ENCODE measurements at regions not wholly inside any gene's neighbourhood (a gene's known extent, or its start where the extent isn't known, plus 50 kb on each side); places are given as distances from the start of the nearest gene placed in this dataset.
A peak's percentile ranks its signal among the peaks of the same experiment; 100 is the strongest.
"Not testable (repeated sequence)": the region's sequence is repeated elsewhere in the genome, so short reads cannot be mapped to it uniquely, and the experiment has no call there.

DNA sequence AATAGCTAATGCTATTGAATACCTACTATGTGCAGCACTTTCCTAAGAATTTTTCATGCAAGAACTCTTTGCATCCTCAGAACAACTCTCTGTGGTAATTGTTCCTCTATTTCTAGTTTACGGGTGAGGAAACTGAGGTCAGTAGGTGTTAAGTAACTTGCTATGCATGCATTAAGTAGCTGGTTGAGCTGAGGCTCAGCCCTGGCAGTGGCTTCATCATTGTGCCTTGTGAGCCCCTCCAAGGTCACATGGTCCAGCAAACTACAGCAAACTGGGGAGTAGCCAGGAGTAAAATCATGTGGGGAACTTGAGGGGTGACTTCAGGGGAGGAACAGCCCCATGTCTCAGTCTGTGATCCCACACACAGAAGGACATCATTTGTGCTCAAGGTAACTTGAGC is 365.2 kb downstream of the BCL2L11 start:
- H3K27ac ChIP-seq, H3K4me3 ChIP-seq: not testable (repeated sequence)

- H3K27ac ChIP-seq, H3K4me3 ChIP-seq: not testable (repeated sequence)
Observed at GRCh38 chr2:111488451-111488850, 367.7 kb downstream of the BCL2L11 start.

DNA sequence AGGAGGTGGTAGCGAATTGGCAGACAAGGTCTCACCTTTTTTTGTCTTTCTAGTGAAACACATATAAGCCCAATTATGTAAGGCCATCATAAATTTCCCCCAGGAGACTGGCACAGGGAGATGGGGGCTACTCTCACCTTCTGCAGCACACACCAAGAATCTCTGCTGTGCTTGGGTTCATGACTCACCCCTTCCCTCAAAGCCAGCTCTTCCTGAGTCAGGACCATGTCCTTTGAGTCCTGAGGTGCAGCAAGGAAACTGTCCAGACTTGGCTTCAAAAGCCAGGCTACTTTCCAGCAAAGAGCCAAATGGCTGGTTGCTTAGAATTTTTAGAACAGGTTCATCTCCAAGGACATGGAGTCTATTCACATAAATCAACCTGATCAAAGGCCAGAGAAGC is 368.7 kb downstream of the BCL2L11 start:
- H3K27ac ChIP-seq, H3K4me3 ChIP-seq: not testable (repeated sequence)

- not testable (repeated sequence) for H3K4me3 ChIP-seq
- peak overlapping the region in 4 of 21 experiments; percentile 21 to 63 (median 42) for H3K27ac ChIP-seq
Observed at GRCh38 chr2:111491181-111491580, 370.5 kb downstream of the BCL2L11 start.

DNA sequence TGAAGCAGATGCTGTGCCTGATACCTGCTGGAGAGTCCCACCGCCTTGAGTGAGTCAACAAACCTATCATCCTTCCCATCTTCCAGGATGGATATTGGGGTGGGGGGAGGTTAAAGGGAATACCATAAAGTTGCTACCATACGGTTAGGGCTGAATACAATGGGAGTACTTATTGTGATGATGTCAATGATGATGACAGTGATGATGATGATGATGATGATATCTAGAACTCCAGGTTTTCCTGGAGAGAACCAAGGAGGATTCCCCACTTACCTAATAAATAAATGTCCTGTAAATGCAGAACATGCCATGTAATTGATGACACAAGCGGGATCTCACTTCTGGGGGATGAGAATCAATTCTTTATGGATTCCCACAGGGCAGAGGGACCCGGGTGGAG is 370.9 kb downstream of the BCL2L11 start:
- H3K27ac ChIP-seq: peak overlapping the region in 5 of 21 experiments; percentile 1 to 63 (median 21)
- peak overlapping the region in 1 of 7 experiments; percentile 1 for H3K4me3 ChIP-seq

- peak overlapping the region in 5 of 7 experiments; percentile 9 to 36 (median 21) for H3K4me3 ChIP-seq
- H3K27ac ChIP-seq: peak overlapping the region in 16 of 21 experiments; percentile 28 to 89 (median 76)
Observed at GRCh38 chr2:111492995-111493719, 372.4 kb downstream of the BCL2L11 start.

- H3K4me3 ChIP-seq: peak overlapping the region in 5 of 7 experiments; percentile 9 to 36 (median 21)
- peak overlapping the region in 16 of 21 experiments; percentile 28 to 89 (median 76) for H3K27ac ChIP-seq
Observed at GRCh38 chr2:111493720-111494078, 373.0 kb downstream of the BCL2L11 start.

DNA sequence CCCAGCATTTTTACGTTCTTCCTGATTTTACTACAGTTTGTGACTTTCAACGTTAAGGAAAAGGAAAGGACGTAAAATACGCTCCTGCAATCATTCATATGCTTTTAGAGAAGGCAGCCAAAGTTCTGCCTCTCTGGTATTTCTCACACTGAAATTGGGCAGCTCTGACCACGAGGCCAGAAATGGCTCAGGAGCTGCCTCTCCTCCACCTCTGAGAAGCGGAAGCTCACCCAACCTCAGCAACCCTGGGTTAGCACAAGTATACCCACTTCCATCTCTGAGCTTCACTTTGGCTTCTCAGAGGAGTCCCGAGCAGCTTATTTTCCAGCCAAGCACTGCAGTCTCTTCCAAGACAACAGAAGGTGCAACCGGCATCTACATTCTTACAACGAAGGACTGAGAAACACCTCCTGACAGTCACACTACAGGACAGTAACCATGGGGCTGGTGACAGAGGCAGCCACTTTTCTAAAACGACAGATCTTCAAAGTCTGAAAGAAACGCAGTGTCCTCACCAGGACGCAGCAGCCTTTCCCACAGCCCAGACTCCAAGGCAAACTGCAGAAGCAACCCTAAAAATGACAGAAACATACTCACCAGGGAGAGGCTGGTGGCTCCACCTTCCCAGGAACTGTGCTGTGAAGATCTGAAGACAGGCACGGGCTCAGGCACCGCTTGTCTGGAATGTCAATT is 373.7 kb downstream of the BCL2L11 start:
- Histone ChIP-seq H3K27ac (peak overlapping the region in 18 of 21 experiments; percentile 47 to 89 (median 74)), H3K4me3 (peak overlapping the region; percentile 14 to 41 (median 35))

DNA sequence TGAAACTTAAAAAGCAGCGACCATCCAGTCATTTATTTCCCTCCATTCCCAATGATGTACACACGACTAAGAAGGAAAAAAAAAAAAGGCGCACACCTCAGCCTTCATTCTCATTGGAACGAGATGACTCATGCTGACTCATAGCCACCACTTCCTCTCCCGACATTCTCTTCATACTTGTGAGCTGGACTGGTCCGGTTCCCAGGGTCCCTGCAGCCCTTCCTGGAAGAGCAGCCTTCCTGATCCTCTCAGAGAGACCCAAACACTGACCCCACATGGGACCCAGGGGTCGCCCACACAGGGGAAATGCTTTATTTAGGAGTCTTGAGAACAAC is 374.2 kb downstream of the BCL2L11 start:
- H3K27ac ChIP-seq: peak overlapping the region in 15 of 21 experiments; percentile 47 to 89 (median 78)
- H3K4me3 ChIP-seq: peak overlapping the region; percentile 14 to 41 (median 35)

DNA sequence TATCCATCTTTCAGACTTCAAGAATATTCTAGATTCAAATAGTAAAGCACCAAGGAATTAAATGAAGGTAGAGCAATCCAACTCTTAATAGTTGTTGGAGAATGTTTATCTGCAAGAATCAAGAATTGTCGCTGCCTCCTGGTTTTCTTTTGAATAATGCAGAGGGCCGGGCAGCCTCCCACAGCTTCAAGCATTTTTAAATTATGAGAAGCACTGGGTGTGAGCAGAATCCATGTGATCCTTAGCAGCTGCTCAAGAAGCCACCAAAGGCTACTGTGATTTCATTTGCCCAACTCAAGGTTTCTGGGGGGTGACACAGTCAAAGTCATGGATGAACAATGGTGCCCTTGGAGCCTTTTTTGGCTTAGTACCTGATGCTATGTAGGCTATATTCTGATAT is 374.9 kb downstream of the BCL2L11 start:
- H3K27ac ChIP-seq: peak overlapping the region in 16 of 21 experiments; percentile 1 to 84 (median 44)

GRCh38 chr2:111496176-111496575 is 375.5 kb downstream of the BCL2L11 start:
- peak overlapping the region in 10 of 21 experiments; percentile 34 to 84 (median 52) for H3K27ac ChIP-seq
- not testable (repeated sequence) for H3K4me3 ChIP-seq

More for the DNA sequence above, 374.9 kb downstream of the BCL2L11 start:
- H3K4me3 ChIP-seq: not testable (repeated sequence)

DNA sequence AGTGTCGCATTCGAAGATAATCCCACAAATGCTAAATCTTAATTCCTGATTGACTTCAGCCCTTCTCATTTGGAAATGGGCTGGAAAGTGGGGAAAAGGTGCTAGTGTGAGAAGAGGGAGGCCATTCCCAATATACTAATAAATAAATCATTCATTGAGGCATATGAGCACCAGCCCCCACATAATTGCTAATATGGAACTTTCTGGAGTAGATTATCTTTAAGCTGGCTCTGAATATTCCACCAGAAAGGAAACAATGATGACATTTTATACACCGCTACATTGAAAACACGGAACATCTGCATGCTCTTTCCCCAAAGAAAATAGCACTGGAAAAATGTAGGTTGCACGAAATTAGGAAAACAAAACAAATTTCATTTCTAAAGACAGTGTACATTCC is 376.1 kb downstream of the BCL2L11 start:
- peak overlapping the region in 4 of 21 experiments; percentile 49 to 84 (median 62) for H3K27ac ChIP-seq
- not testable (repeated sequence) for H3K4me3 ChIP-seq

DNA sequence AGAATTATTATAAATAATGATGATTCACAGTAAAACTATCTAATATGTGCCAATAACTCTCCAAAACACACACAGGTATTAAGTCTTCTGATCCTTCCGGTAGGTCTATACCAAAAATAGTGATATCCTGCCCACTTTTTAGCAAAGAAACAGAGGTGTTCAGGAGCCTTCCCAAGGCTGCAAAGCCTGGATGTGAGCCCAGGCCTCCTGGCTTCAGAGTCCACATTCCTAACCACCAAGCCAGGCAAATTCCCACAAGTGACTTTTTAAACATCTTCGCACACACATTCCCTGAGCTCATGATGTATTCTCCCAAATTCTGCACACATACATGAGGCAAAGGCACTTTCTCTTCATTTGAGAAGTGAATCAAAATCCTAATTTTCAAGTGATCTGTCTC is 376.6 kb downstream of the BCL2L11 start:
- not testable (repeated sequence) for H3K27ac ChIP-seq, H3K4me3 ChIP-seq

DNA sequence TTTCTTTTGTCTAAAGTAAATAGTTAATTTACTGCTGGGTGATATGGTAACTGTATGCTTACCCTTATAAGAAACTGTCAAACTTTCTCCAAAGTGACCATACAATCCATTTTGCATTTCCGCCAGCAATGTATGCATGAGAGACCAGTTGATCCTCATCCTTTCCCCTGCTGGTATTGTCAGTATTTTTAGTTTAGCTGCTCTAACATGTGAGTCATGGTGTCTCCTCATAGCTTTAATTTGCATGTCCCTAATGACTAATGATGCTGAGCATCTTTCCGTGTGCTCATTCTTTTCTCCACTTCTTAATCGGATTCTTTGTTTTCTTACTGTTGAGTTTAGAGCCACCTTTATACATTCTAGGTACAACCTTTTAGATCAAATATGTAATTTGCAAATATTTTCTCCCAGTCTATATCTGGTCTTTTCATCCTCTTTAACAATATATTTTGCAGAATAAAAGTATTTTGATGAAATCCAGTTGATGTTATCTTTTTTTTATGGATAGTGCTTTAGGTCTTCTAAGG is 379.9 kb downstream of the BCL2L11 start:
- H3K27ac ChIP-seq, H3K4me3 ChIP-seq: not testable (repeated sequence)

GRCh38 chr2:111503844-111504570 is 380.0 kb downstream of the ANAPC1 start:
- H3K4me3 ChIP-seq: not testable (repeated sequence)

GRCh38 chr2:111504571-111504942 is 379.4 kb downstream of the ANAPC1 start:
- H3K4me3 ChIP-seq, H3K27ac ChIP-seq: not testable (repeated sequence)

More at GRCh38 chr2:111503844-111504570, 380.0 kb downstream of the ANAPC1 start:
- not testable (repeated sequence) for H3K27ac ChIP-seq

DNA sequence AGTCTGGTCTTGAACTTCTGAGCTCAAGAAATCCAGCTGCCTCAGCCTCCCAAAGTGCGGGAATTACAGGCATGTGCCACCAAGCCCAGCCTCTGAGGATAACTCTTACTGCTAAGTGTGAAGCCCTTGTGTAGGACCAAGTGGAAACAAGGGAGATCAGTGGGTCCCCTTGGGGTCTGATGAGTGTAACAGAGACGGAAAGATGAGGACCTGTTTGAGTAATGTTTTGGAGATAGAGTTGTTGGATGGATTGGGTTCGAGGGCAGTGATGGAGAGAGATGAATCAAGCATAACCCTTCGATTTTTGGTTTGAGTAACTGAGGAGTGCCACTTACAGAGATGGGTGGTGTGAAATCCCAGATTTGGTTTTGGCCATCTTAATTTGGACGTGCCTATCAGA is 378.7 kb downstream of the ANAPC1 start:
- H3K4me3 ChIP-seq, H3K27ac ChIP-seq: not testable (repeated sequence)

DNA sequence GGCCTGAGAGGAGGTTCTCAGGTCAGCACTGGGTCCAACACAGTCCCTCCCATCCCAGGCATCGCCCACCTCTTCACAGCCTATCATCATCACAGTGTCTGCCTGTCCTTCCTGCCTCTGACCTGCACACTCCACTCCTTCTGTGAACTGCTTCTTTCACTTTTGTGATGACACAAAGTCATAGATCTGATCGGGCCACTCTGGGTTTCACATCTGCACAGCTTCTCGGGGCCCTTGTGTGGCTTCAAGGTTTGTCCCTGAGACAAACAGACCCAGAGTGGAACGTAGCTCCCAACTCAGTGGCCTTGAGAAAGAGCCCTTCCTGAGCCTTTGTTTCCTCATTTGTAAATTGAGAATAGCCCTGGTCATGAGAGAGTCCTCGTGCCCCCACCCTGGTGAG is 377.1 kb downstream of the ANAPC1 start:
- H3K27ac ChIP-seq: not testable (repeated sequence)

DNA sequence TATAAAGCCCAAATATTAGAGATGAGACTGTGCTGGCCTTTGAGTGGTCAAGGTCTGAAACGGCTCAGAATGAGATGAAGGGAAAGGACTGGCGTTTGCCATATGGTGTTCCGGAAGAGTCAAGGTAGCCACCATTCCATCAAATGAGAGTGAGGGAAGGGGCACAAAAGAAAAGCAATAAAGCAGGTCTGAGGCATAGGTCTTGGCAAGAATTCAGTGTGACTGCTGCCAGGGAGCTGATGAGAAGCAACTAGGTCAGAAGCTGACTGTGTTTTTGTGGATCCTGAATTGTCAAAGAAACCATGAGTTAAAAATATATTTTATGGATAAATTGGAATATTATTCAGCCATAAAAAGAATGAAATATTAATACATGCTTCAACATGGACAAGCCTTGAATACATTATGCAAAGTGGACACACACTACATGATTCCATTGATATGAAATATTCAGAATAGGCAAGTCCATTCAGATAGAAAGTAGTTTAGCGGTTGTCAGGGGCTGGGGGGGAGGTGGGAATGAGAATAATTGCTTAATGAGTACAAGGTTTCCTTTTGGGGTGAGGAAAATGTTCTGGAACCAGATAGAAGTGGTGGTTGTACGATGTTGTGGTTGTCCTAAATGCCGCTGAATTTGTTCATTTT is 374.6 kb downstream of the ANAPC1 start:
- not testable (repeated sequence) for H3K27ac ChIP-seq, H3K4me3 ChIP-seq

More for the DNA sequence above, 377.1 kb downstream of the ANAPC1 start:
- not testable (repeated sequence) for H3K4me3 ChIP-seq

DNA sequence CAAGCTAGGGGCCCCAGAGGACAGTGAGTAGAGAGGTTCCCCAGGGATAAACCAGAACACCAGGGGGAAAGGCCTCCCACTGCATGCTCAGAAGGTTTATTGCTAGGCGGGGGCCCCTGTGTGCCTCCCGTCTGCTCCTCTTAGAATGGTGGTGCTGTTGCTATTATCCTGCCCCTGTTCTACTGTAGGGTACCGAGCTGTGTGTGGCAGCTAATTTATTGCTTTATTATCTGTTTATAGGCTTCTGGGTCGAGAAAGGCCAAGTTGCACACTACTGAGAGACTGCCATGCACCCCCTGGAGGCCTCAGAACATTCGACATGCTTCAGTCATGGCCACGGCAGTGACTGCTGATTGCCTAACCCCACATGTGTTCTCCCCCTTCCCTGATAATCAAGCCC is 373.6 kb downstream of the ANAPC1 start:
- not testable (repeated sequence) for H3K4me3 ChIP-seq, H3K27ac ChIP-seq

All from skin epidermis (tissue), 12 donors.